GM18507 (cell line): ENCODE measurements at regions not wholly inside any gene's neighbourhood (a gene's known extent, or its start where the extent isn't known, plus 50 kb on each side); places are given as distances from the start of the nearest gene placed in this dataset.
"Not testable (repeated sequence)": the region's sequence is repeated elsewhere in the genome, so short reads cannot be mapped to it uniquely, and the experiment has no call there.

Experiments
- DNase-seq: peaks from one replicate; pipeline ENCODE4 v3.0.0; 2011; ENCODE audit warnings: low read depth; ENCODE audit not compliant: insufficient read length; ENCODE audit errors: extremely low spot score
- FAIRE-seq: peaks from 2 replicates; lab custom pipeline; 2011; peaks lifted over from hg19 to GRCh38; lab: Jason Lieb, UNC

GRCh38 chr10:31239961-31240360 is 79.1 kb upstream of the ZEB1 start:
- FAIRE-seq (no peak), DNase-seq (no peak)

DNA sequence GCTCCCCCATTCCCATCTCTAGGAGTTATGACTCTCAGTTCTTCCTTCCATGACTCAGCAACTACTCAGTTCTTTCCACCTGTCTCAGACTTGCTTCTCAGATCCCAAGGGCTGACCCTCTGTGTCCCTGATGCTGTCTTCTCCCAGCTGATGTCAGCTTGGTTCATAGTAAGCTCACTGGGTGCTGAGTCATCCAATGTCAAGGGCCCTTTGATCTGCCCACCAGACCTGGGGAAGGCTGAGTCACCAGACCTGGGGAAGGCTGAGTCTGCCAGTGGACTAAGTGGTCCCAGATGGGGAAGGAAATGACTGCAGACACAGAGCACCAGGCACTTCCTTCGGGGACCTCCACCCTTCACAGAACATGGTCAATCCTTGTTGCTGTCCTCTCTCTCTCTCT is 76.1 kb upstream of the ZEB1 start:
- DNase-seq = no peak
- FAIRE-seq = no peak

DNA sequence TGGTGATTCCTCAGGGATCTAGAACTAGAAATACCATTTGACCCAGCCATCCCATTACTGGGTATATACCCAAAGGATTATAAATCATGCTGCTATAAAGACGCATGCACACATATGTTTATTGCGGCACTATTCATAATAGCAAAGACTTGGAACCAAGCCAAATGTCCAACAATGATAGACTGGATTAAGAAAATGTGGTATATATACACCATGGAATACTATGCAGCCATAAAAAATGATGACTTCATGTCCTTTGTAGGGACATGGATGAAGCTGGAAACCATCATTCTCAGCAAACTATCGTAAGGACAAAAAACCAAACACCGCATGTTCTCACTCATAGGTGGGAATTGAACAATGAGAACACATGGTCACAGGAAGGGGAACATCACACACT is 67.9 kb upstream of the ZEB1 start:
- not testable (repeated sequence) for FAIRE-seq

GRCh38 chr10:31253237-31253636 is 65.8 kb upstream of the ZEB1 start:
- FAIRE-seq (no peak), DNase-seq (no peak)

More for the DNA sequence above, 67.9 kb upstream of the ZEB1 start:
- not testable (repeated sequence) for DNase-seq

DNA sequence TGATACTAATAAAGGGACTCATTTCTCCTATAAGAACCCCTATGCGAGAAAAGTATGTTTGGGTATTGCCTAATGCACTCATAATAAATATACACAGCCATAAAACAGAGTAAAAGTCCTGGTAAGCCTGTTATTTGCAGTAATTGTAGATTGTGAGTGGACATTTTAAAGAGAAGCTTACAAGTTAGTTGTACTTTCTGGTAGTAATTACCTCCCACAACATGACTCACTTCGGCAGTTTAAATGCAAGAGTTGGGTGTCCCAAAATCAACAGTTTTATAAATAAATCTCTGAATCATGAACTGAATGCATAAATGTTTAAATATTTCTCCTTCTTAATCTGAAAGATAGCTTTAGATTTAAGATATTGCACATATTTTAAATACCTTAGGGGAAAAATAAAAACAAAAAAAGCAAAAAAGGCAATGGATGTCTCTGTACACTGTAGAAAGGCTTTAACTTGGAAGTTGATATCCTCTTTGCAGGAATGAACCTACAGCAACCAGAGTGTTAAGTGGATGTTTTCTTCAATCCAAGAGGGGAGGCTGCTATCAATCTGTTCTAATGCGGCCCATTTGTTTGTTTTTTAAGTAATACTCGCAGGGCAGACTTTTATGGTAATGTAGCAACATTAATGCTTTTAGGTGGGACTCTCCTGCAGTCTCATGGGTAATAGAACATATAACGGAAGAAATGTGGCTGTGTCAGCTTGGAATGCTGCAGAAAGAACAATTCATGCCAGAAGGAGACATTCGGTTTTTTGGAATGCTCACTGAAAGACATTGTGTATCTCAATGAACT is 57.3 kb upstream of the ZEB1 start:
- DNase-seq (no peak), FAIRE-seq (peak; percentile 18)

- no peak for DNase-seq
- no peak for FAIRE-seq
Measured at GRCh38 chr10:31262672-31263071, 56.3 kb upstream of the ZEB1 start.

DNA sequence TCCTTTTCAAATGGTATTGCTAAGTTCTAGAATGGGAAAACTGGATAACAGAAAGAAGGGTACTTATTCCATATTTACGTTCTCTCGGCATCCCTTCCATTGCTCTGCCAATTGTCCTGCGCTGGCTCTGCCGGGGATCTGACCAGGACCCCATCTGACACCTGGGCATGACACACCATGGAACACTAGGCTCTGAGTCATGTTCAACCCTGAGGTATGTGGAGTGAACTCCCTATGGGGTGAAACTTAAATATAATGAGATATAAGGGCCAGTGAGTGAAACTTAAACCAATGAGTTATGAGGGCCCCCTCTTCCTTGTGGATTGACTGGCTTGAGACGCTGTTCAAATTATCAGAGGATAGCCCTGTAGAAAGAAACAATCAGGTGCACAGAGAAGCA is 55.1 kb upstream of the ZEB1 start:
- DNase-seq (no peak), FAIRE-seq (no peak)

GRCh38 chr10:31268444-31269303 is 50.3 kb upstream of the ZEB1 start:
- no peak for DNase-seq

More at GRCh38 chr10:31268444-31269303, 50.3 kb upstream of the ZEB1 start:
- FAIRE-seq = no peak
